CMK (cell line): ENCODE measurements at regions not wholly inside any gene's neighbourhood (a gene's known extent, or its start where the extent isn't known, plus 50 kb on each side); places are given as distances from the start of the nearest gene placed in this dataset.
"Not testable (repeated sequence)": the region's sequence is repeated elsewhere in the genome, so short reads cannot be mapped to it uniquely, and the experiment has no call there.

Source experiments
- DNase-seq: peaks from one replicate; pipeline ENCODE4 v3.0.0-alpha.2; 2010; ENCODE audit warnings: low read depth

DNA sequence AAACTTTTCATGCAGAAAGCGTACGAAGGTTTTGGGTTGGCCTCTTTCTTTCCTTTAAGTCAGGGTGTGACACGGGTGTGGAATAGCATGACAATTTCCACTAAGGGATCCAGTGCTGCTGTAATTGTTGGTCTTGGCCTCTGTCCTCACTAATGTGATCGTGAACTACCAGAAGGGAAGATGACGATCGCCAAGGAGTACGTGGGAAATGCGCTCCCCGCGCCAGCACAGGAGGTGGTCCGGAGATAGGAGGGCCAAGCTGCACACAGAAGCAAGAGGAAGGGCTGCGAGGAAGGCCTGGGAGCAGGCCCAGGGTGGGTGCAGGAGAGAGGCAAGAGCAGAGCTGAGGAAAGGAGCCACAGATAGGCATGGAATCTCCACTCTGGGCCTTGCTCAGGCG, 79.7 kb upstream of the PODXL start:
- no peak for DNase-seq

DNA sequence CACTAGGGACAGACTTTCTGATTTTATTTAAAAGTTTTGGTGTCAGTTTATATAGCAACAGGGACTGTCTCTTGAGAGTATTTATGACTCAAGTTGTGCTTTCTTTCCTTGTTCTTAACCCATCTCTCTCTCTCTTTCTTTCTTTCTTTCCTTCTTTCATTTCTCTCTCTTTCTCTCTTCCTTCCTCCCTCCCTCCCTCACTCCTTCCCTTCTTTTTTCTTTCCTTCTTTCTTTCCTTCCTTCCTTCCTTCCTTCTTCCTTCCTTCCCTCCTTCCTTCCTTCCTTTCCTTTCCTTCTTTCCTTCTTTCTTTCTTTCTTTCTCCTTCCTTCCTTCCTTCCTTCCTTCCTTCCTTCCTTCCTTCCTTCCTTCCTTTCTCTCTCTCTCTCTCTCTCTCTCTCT, 77.8 kb upstream of the PODXL start:
- DNase-seq: not testable (repeated sequence)

DNA sequence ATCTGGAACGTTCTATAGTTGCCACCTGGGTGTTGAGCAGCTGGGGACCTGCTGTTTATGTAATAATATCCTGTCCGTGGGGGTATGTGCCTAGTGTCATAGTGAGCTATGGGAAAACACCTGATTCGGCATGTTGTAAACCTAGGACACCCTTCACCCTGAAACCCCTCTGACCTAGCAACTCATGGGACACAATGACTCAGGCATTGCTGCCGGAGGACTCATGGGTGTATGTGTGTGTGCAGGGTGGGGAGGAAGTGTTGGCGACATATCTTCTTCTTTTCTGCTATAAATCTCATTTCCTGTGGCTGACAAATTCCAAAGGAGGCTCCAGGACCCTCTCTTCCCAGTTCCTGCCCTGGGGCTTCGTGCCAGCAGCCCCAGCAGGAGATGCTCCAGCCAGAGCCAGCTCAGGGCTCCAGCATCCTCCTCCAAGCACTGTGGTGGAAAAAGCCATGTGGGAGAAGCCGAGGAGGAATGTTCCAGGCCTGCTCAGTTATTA, 77.0 kb upstream of the PODXL start:
- no peak for DNase-seq

DNA sequence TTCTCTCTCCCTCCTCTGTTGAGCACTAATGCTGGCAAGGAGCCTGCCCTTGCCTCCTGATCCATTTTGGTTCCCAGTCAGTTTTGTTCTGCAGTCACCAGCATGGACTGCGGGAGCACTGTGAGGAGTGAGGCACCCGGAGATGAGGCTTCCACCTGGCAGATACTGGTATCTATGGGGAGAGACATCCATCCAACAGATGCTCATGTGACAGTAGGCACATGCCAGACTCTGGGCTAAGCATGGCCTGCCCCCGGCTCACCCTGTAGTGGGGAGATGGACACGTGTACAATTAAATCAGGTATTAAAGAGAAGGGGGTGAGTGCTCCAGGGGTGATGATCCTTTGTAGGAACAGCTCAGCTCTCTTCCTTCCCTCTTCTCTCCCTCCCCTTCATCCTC, 74.0 kb upstream of the PODXL start:
- DNase-seq: no peak

DNA sequence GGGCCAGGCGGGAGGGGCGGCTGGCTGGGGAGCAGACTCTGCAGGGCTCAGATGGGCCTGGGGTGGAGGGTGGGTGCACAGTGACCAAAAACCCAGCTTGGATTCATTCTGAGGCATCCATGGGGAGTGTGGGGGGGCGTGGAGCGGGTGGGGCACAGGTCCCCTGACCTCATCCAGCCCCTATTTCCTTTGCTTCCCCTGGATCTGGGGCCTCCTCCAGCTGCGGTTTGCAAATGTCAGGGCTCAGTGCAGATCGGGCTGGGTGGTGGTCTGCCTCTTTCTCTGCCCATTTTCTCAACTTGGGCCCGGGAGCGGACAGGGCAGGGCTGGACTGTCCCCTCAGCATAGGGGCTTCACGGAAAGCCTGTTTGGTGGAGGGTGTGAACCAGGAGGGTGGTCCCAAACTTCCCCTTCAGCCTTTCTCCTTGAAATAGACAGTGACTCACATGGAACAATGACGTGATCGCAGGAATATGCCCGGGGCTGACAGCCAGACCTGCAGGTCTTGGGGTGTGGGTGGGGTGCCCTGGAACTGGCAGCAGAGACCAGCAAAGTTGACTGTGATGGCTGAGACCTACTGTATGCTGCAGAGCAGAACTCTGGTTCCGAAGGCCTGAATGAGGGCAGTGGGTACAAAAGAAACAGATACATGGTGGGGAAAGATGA, 72.9 kb upstream of the PODXL start:
- no peak for DNase-seq

DNA sequence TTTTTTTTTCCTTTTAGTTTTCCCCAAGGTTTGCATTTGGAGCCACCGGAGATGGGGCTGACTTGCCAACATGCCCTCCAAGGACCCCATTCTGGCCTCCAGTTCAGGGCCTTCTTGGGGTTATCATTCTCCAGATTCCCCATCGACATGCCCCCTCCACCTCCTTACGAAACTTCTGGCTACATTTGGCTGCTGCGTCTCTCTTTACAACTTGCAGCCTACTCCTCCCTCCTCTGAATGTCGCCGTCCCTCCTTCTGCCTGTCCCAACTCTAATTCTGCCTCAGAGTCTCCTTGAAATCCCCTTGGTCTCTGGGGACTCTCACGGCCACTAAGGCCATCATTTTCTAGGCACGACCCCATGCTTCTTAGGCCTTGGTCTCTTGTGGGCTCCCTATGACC, 72.2 kb upstream of the PODXL start:
- no peak for DNase-seq

DNA sequence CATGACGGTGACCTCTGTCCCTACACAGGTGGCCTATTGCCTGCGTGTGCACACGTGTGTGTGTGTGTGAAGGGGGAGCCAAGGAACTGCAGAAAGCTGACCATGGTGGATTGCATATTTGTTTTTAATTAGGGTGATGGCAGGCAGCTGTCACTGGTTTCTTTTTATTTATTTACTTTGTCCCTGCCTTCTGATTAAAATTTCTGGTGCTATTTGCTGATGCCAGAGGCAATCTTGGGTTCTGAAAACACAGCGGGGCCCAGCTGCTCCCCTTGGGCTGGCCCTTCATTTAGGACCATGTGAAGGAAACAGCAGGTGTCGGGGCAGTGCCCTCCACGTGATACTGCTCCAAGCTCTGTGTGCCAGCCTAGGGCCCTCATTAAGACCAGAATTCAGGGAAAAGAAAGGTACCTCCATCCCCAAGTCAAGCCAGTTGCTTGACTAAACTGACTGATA, 71.3 kb upstream of the PODXL start:
- DNase-seq: no peak

DNA sequence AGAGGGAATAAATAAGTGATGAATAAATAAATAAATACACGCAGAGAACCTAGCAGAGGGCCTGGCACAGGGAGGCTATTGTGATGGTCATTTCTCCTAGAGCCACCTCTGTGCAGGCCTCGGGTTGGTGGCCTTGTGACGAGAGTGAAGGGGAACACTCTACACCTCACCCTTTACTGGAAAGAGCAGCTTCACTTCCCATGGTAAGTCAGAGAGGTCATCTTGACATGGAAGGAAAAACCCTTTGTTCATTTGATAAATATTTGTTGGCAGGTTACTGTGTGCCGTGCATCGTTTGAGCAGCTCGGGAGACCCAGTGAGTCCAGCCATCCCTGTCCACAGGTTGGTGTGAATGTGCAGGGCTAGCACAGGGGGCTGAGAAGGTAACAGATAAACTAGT, 70.2 kb upstream of the PODXL start:
- no peak for DNase-seq

DNA sequence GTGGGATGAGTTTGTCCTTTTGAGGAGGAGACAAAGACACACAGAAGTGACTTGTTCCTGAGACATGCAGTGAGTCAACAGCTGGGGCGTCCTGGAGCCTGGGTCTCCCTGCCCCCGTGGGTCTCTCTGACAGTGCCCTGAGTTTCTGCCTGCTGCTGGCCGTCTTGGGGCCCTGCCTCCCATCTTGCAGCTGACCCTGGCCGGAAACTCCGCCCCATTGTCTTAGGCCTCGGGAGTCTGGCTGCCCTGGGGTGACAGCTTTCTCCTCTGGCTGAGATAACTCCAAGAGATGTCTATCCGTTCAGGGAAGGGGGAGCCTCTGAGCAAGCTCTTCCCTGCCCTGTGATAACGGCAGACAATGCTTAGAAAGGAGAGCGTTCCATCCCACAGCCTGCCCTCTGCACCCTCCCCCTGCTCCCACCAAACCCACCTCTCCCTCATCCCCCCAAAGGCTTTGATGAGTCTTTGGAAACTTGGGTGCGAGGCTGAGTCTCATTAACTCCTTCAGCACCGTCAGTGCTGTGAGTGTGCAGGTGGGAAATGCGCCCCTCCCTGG, 69.5 kb upstream of the PODXL start:
- peak; percentile 37 for DNase-seq

DNA sequence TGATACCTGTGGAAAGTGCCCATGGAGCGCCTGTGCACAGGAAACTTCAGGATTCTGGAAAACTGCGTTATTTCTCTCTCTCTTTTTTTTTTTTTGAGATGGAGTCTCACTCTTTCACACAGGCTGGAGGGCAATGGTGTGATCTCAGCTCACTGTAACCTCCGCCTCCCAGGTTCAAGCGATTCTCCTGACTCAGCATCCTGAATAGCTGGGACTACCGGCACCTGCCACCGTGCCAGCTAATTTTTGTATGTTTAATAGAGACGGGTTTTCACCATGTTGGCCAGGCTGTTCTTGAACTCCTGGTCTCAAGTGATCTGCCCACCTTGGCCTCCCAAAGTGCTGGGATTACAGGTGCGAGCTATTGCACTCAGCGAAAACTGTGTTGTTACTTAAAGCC, 68.9 kb upstream of the PODXL start:
- DNase-seq: not testable (repeated sequence)

DNA sequence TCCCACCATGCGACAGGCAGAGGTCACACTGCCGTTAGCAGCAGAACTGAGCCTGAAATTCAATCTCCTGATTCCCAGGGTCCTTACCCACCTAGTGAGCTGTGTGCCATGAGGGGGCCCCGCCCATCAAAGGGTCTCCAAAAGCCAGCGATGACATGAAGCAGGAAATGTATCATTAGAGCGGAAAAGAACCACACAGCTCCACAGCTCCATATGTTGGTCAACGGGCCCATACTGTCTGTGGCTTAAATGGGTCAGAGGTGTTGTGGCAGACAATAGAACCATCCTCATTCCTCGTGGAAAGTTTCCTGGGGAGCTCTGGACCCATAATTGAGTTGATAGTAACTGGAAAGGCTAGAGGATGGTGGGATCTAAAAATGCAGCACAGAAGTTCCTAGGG, 68.1 kb upstream of the PODXL start:
- no peak for DNase-seq

DNA sequence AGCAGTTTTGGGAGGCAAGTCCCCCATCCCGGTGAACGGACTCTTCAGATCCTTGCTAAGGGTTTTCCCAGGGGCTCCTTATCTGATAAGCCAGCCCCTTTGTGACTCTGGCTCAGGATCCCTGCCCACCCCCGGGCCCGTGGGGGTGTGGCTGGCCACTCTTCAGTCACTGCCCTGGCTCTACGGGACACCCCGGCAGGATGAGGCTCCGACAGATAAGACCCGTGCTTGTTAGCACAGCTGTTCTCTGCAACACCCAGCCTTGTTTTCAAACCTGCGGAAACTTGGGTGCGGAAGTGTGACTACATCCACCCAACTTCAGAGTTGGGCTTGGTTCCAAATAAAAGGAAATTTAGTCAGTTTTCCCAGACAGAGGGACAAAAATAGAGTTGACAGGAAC, 66.7 kb upstream of the PODXL start:
- no peak for DNase-seq

DNA sequence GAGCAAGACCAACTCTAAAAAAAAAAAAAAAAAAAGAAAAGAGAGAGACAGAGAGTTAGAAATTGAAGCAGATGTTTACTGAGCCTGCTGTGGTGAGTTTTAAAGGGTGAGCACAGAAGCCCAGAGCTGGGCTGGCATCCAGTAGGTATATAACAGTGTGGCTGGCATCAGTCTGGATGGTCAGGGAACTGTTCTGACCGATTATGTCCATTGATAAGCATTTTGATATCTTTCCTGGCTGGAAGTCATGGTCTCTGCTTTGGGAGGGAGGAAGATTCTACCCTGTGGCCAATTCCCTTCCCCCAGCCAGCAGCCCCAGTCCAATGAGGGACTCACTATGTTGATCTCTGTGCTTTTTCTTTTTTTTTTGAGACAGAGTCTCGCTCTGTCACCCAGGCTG, 65.2 kb upstream of the PODXL start:
- no peak for DNase-seq

DNA sequence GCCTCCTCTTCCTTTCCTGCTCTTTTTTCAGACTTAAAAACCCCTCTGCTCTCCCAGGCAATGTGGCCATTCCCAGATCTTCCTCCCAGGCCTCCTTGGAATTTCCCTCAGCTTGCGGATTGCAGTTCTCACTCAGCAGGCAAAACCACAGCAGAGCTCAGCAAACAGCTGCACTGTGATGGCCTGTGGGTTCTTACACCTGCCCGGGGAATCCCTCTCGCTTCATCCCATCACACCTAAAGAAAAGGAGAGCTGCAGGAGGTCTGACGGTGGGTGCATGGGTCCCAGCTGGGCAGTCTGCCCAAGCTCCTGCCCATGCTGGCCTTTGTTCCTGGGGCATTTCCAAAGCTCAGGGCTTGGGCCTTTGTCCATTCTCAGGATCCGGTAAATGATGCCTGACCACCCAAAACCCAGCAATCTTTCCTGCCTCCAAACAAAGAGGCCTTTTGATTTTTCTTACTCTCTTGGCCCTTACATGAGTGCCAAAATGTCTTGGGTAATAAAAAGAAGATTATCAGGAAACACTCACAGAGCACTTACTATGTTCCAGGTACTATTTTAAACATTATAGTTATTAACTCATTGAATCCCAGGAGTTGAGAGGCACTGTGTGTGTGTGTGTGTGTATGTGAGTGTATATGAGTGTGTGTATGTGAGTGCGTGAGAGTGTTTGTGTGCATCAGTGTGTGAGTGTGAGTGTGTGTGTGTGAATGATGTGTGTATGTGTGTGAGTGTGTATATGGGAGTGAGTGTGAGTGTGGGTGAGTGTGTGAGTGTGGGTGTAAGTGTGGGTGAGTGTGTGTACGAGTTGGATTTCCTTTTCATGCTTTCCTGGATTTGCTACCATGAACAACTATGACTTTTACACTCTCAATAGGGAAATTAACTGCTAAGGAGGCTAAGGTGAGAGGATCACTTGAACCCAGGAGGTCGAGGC, 64.5 kb upstream of the PODXL start:
- no peak for DNase-seq

DNA sequence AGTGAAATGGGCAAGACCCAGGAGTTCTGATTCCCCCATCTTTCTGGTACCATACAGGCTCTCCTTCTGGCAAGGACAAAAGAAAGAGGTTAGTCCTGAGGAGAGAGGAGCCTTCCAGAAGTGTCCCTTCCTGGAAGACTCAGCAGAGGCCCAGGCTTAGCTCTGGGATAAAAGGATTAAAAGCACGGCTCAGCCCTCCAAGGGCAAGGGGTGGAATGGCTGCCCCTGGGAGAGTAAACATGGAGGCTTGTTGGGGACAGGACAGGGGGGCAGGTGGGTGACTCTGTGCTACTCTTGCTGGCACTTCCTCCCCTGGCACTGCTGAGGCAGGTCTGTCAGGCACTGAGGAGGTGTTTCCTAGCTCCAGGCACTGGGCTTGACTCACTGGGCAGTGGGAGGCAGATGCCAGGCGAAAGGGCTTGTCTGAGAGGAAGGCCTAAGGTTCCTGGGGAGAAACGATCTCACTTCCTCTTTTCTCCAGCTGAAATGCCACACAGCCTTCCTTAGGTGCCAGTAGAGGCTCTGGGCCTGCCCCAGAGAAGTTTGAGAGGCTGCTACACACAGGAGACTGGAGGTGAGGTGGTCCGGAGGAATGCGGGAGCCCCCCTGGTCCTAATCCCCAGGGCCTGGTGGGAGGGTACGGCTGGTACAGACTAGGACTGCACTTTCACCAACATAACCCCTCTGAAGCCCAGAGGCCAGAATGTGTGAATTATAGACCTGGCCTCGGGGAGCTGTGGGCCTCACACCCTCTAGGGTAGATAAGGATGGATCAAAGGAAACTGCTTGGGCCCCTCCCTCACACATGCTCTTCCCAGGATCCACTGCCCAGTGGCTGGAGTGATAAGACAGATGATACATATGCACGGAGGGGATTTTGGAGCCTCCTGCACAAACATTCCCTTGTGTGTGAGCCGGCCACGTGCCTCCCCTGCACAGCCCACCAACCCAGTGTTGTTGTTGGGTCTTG, 63.2 kb upstream of the PODXL start:
- no peak for DNase-seq

DNA sequence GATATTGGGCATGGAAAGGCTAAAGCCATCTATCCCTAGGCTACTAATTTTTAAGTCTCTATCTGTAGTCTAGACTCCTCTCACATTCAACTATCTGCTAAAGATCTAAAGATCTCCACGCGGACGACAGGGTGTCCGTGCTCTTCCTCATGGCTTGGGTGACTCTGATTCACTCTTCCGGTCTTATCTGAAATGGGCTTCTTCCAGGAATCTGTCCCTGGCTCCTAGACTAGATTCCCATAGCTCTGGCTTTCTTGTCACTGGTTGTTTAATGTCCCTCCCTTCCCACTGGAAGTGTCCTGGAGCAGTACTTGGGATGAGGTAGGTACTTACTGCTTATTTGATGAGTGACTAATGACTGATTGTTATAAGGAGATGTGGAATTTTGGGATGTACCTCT, 62.0 kb upstream of the PODXL start:
- DNase-seq: no peak

DNA sequence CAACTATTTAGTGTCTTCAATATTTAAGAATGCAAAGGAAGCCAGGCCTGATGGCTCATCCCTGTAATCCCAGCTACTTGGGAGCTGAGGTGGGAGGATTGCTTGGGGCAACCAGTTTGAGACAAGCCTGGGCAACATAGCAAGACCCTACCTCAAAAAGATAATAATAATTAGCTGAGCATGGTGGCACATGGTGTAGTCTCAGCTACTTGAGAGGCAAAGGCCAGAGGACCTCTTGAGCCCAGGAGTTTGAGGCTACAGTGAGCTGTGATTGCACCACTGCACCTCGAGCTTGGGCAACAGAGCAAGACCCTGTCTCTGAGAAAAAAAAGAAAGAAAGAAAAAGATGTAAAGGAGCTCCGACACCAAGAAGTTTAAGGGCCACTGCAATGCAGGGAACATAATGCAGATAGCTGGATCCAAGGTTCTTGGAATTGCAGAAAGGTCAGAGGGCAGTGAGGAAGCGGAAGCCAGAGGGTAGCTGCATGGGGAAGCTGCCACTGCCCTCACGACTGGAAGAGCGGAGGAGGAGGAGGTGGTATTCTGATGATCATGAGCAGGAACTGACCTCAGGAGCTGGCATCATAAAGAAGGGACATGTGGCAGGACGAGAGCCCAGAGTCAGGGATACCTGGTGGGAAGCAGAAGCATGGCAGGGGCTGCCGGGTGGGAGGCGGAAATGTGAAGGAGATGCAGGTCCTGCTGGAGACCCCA, 60.2 kb upstream of the PODXL start:
- no peak for DNase-seq

DNA sequence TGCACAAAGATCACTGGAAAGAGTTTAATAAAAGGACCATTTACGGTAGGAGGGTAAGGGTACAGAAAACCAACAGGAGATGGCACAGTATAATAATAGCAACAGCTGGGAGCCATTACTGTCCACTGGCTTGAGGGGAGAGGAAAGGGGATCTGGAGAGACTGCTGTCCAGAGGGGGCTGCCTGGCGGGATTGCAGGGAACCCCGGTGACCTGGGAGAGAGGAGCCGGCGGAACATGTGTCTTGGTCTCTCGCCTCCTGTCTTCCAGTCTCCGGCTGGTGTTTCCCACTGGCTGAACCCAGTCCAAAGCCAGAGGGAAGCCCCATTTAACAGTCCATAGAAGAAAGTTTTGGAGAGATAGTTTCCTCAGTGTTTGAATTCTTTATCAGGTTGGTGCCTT, 57.5 kb upstream of the PODXL start:
- DNase-seq: no peak

DNA sequence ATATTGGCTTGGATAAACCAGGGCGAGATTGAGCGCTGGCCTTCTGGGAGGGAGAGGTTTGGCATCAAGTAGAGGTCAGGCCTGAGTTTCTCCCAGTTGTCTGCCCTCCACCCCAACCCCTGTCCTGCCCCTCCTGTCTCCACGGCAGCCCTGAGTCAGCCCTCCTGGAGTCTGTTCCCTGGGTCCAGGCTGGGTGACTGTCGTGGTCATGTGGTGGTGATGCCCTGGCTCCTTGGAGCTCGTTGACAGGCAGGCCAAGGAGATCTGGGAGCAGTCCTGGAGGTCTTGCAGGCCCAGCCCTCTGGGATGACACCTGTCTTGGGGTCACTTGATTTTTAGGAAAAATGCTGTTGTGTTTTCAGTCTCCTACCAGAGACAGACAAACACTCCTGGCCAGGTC, 53.6 kb upstream of the PODXL start:
- no peak for DNase-seq

DNA sequence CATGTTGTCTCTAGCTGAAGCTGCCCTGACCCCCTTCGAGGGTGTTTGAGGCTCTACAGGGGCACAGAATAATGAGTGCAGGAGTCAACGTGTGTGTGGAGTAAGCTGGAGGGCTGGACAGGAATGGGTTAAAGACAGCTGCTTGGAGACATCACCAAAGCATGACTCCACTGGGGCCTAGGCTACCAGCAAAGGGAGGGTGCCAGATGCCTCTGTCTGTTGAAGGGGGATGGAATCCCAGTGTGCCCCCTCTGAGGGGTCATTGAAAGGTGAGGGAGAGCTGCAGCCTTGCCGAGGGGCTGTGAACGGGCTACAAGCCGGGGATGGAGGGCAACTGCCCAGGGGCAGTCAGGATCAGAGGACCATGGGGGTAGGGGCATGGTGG, 51.7 kb upstream of the PODXL start:
- DNase-seq: no peak
